BLaER1 (cell line): ENCODE measurements at regions not wholly inside any gene's neighbourhood (a gene's known extent, or its start where the extent isn't known, plus 50 kb on each side); places are given as distances from the start of the nearest gene placed in this dataset.
A peak's percentile ranks its signal among the peaks of the same experiment; 100 is the strongest.
"Not testable (repeated sequence)": the region's sequence is repeated elsewhere in the genome, so short reads cannot be mapped to it uniquely, and the experiment has no call there.

Source experiments
- H3K27ac ChIP-seq: shearing (Covaris generic); formaldehyde crosslinking; 2 replicates; pipeline ENCODE4 v1.8.1; 2022
- H3K27me3 ChIP-seq: shearing (Covaris generic); formaldehyde crosslinking; 2 replicates; pipeline ENCODE4 v1.8.1; 2022
- H3K36me3 ChIP-seq: shearing (Covaris generic); formaldehyde crosslinking; 2 replicates; pipeline ENCODE4 v1.8.1; 2022
- H3K4me1 ChIP-seq: shearing (Covaris generic); formaldehyde crosslinking; 2 replicates; pipeline ENCODE4 v1.8.1; 2022
- H3K4me2 ChIP-seq: shearing (Covaris generic); formaldehyde crosslinking; 2 replicates; pipeline ENCODE4 v1.8.1; 2022
- H3K4me3 ChIP-seq: shearing (Covaris generic); formaldehyde crosslinking; 2 replicates; pipeline ENCODE4 v1.8.1; 2022
- H3K9ac ChIP-seq: shearing (Covaris generic); formaldehyde crosslinking; 2 replicates; pipeline ENCODE4 v1.8.1; 2022
- H3K9me3 ChIP-seq: shearing (Covaris generic); formaldehyde crosslinking; 2 replicates; pipeline ENCODE4 v1.8.1; 2022
- H4K20me1 ChIP-seq: shearing (Covaris generic); formaldehyde crosslinking; 2 replicates; pipeline ENCODE4 v1.8.1; 2022
- Cebpa-rat ChIP-seq: shearing (Covaris generic); IDR thresholded peaks from 2 replicates; pipeline ENCODE4 v1.8.1; 2022

DNA sequence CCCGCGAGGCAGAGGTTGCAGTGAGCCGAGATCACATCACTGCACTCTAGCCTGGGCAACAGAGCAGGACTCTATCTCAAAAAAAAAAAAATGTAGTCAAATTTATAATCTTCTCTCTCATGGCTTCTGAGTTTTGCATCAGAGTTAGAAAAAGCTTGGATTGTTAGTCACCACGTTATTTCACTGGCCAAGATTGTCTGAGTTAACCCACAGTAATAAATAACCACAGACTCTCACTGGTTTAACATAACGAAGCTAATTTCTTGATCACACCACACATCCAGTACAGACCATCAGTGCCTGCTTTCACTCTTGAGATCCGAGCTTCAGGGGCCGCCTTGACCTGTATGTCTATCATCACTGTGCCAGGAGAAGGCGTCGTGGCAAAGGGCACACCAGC, 116.8 kb upstream of the JCAD start:
- no peaks in the 10 kb centered on the region for H3K27me3 ChIP-seq
- no peak overlapping the region for H3K4me2 ChIP-seq
- H4K20me1 ChIP-seq, result no peaks in the 10 kb centered on the region
- H3K4me1 ChIP-seq, result no peaks in the 10 kb centered on the region
- no peaks in the 10 kb centered on the region for H3K36me3 ChIP-seq
- no peak overlapping the region for H3K27ac ChIP-seq
- no peak overlapping the region for H3K9ac ChIP-seq
- no peaks in the 10 kb centered on the region for H3K9me3 ChIP-seq
- no peak overlapping the region for H3K4me3 ChIP-seq
- TF ChIP-seq Cebpa-rat, result no peak

DNA sequence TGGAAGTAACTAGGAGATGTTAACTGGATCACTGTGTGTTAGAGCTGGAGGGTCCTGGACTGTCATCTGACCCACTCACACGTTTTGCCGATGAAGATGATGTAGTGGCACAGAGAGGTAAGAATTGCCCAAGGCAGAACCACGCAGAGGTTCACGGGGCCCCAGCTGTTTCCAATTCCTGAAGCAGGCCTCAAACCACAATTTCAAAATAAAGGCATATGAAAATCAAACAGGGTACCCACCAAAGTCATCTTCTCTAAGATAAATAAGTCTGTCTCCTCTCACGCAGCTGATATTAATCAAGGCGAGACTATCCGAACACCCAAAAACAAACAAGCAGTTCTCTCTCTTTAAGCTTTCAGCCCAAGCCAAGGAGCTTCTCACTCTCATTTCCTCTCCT, 113.3 kb upstream of the JCAD start:
- H4K20me1 ChIP-seq, result no peaks in the 10 kb centered on the region
- H3K27ac ChIP-seq, result no peak overlapping the region
- no peak overlapping the region for H3K4me3 ChIP-seq
- no peaks in the 10 kb centered on the region for H3K4me1 ChIP-seq
- H3K36me3 ChIP-seq, result no peaks in the 10 kb centered on the region
- H3K9ac ChIP-seq, result no peak overlapping the region
- H3K27me3 ChIP-seq, result no peaks in the 10 kb centered on the region
- no peak overlapping the region for H3K4me2 ChIP-seq
- H3K9me3 ChIP-seq, result peaks cover 4% of the 10 kb centered on the region; the same call in 1 of the 2 replicates
- no peak for TF ChIP-seq Cebpa-rat

DNA sequence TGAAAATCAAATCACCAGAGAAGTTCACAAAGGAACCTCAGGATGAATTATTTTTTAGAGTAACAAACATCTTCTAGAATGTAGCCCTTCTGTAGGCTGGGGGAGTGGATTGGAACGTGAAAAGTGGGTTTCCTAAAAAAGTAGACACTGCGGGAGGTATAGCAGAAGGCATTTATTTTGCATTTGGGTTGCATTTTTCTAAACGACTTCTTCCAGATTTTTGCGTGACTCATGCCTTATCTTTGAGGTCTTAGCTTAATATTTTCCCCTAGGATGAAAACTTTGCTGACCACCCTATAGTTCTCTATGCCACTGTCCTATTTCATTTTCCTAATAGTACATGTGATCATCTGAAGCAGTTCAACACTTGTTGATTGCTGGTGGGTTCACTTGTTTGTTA, 112.7 kb upstream of the JCAD start:
- no peaks in the 10 kb centered on the region for H4K20me1 ChIP-seq
- TF ChIP-seq Cebpa-rat, result no peak
- H3K9ac ChIP-seq, result no peak overlapping the region
- no peaks in the 10 kb centered on the region for H3K27me3 ChIP-seq
- peaks cover 4% of the 10 kb centered on the region; the same call in 1 of the 2 replicates for H3K9me3 ChIP-seq
- H3K4me3 ChIP-seq, result no peak overlapping the region
- H3K27ac ChIP-seq, result no peak overlapping the region
- no peak overlapping the region for H3K4me2 ChIP-seq
- no peaks in the 10 kb centered on the region for H3K4me1 ChIP-seq
- no peaks in the 10 kb centered on the region for H3K36me3 ChIP-seq

DNA sequence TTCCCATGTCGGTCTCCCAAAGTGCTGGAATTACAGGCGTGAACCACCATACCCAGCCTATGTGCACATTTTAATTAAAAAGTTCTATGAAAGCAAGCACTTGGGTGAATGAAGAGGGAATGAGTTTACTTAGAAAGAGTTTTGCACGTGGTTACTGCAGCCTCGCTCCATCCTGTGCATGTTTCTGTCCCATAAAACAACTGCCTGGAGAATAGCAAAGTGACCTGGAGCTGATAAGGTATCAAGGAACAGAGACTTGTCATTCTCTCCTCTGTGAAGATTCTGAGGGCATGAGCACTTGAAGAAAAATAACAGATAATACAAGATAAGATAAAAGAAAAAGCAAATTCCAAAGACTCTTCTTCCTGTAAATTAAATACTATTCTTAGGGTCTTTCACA, 112.2 kb upstream of the JCAD start:
- no peak overlapping the region for H3K9ac ChIP-seq
- H3K4me3 ChIP-seq, result no peak overlapping the region
- no peak overlapping the region for H3K4me2 ChIP-seq
- no peak overlapping the region for H3K27ac ChIP-seq
- H3K9me3 ChIP-seq, result peaks cover 4% of the 10 kb centered on the region; the same call in 1 of the 2 replicates
- H3K36me3 ChIP-seq, result no peaks in the 10 kb centered on the region
- H3K4me1 ChIP-seq, result no peaks in the 10 kb centered on the region
- TF ChIP-seq Cebpa-rat, result no peak
- H4K20me1 ChIP-seq, result no peaks in the 10 kb centered on the region
- no peaks in the 10 kb centered on the region for H3K27me3 ChIP-seq

DNA sequence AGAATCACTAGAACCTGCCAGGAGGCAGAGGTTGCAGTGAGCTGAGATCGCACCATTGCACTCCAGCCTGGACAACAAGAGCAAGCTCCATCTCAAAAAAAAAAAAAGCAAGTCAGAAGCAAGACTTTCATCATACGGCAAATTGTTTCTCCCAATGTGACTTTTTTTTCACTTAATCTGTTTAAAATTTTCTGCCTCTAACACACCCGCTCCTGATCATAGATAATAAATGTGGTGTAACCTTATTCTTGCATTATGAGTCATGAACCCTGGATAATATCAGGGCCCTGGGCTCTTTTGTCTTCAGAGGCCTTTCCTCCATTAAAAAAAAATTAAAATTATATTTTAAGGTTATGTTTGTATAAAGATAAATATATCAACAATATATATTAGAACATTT, 111.4 kb upstream of the JCAD start:
- no peaks in the 10 kb centered on the region for H3K4me1 ChIP-seq
- no peaks in the 10 kb centered on the region for H4K20me1 ChIP-seq
- no peak overlapping the region for H3K4me3 ChIP-seq
- H3K4me2 ChIP-seq, result no peak overlapping the region
- no peak for TF ChIP-seq Cebpa-rat
- H3K36me3 ChIP-seq, result no peaks in the 10 kb centered on the region
- H3K9ac ChIP-seq, result no peak overlapping the region
- no peak overlapping the region for H3K27ac ChIP-seq
- no peaks in the 10 kb centered on the region for H3K27me3 ChIP-seq
- H3K9me3 ChIP-seq, result peaks cover 4% of the 10 kb centered on the region; the same call in 1 of the 2 replicates

DNA sequence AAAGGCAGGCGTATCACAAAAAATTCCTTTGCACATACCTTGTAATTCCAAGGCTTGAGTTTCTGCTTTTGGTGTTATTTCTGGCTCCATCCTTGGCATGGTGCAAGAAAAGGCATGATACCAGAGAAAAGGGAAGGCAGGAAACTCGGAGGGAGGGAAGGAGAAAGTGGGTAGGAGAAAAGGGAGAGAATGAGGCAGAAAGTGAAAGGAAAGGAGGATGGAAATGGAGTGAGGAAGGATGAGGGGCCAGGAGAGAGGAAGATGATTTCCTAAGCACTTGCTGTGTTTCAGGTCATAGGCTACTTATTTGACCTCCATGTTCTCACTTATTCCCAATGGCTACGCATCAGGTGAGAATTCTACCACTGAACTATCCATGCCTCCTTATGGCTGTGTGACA, 110.8 kb upstream of the JCAD start:
- H3K9me3 ChIP-seq, result peaks cover 7% of the 10 kb centered on the region; the same call in 1 of the 2 replicates
- no peaks in the 10 kb centered on the region for H3K27me3 ChIP-seq
- H3K27ac ChIP-seq, result no peak overlapping the region
- H3K4me2 ChIP-seq, result no peak overlapping the region
- no peaks in the 10 kb centered on the region for H3K36me3 ChIP-seq
- H3K4me1 ChIP-seq, result no peaks in the 10 kb centered on the region
- no peak for TF ChIP-seq Cebpa-rat
- H3K9ac ChIP-seq, result no peak overlapping the region
- no peaks in the 10 kb centered on the region for H4K20me1 ChIP-seq
- H3K4me3 ChIP-seq, result no peak overlapping the region

DNA sequence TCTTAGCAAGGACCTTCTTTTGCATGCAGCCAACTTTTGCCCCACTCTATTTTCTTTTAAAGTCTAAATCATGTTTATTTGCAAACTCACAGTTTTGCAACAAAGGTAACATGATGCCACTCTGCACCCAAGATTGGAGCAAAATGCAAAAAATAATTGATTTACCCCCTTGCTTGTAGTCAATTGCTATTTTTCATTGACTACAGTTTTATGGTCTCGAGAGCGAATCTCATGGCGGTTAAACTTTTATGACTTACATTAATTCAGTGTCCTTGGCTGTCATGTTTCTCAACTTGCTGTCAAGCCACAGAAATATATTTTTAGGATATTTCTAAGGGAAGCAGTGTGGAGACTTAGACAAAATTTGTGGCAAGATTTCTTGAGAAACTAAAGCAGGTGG, 110.0 kb upstream of the JCAD start:
- no peaks in the 10 kb centered on the region for H3K4me1 ChIP-seq
- H3K9me3 ChIP-seq, result peaks cover 10% of the 10 kb centered on the region; the same call in 1 of the 2 replicates
- no peaks in the 10 kb centered on the region for H3K27me3 ChIP-seq
- TF ChIP-seq Cebpa-rat, result no peak
- H3K4me3 ChIP-seq, result no peak overlapping the region
- no peak overlapping the region for H3K9ac ChIP-seq
- no peak overlapping the region for H3K27ac ChIP-seq
- no peak overlapping the region for H3K4me2 ChIP-seq
- no peaks in the 10 kb centered on the region for H3K36me3 ChIP-seq
- no peaks in the 10 kb centered on the region for H4K20me1 ChIP-seq

DNA sequence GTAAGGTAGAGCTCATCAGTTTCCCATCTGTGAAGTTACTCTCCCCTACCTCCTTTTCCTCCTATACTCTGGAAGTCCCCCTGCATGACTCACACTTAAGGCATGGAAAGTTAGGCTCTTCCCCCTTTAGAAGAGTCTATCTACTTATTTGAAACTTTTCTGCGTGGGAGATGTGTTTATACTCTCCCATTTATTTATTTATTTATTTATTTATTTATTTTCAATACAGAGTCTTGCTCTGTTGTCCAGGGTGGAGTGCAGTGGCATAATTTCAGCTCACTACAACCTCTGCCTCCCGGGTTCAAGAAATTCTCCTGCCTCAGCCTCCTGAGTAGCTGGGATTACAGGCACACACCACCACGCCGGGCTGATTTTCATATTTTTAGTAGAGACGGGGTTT, 107.5 kb upstream of the JCAD start:
- H3K36me3 ChIP-seq, result no peaks in the 10 kb centered on the region
- H3K9ac ChIP-seq, result no peak overlapping the region
- H4K20me1 ChIP-seq, result no peaks in the 10 kb centered on the region
- no peaks in the 10 kb centered on the region for H3K4me1 ChIP-seq
- TF ChIP-seq Cebpa-rat, result no peak
- H3K27me3 ChIP-seq, result no peaks in the 10 kb centered on the region
- H3K4me3 ChIP-seq, result no peak overlapping the region
- no peak overlapping the region for H3K27ac ChIP-seq
- no peak overlapping the region for H3K4me2 ChIP-seq
- peaks cover 10% of the 10 kb centered on the region; the same call in 1 of the 2 replicates for H3K9me3 ChIP-seq

DNA sequence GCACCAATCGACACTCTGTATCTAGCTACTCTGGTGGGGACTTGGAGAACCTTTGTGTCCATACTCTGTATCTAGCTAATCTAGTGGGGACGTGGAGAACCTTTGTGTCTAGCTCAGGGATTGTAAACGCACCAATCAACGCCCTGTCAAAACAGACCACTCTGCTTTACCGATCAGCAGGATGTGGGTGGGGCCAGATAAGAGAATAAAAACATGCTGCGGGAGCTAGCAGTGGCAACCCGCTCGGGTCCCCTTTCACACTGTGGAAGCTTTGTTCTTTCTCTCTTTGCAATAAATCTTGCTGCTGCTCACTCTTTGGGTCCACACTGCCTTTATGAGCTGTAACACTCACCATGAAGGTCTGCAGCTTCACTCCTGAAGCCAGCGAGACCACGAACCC, 104.0 kb upstream of the JCAD start:
- not testable (repeated sequence) for H4K20me1 ChIP-seq, H3K4me2 ChIP-seq, H3K27ac ChIP-seq, H3K36me3 ChIP-seq, H3K9ac ChIP-seq, H3K9me3 ChIP-seq, H3K4me3 ChIP-seq, H3K4me1 ChIP-seq, H3K27me3 ChIP-seq

DNA sequence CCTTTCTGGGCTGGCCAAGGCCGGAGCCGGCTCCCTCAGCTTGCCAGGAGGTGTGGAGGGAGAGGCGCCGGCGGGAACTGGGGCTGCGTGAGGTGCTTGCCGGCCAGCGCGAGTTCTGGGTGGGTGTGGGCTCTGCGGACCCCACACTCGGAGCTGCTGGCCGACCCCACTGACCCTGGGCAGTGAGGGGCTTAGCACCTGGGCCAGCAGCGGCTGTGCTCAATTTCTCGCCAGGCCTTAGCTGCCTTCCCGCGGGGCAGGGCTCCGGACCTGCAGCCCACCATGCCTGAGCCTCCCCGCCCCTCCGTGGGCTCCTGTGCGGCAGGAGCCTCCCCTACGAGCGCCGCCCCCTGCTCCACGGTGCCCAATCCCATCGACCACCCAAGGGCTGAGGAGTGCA, 103.4 kb upstream of the JCAD start:
- not testable (repeated sequence) for H3K4me1 ChIP-seq, H3K27me3 ChIP-seq, H3K9me3 ChIP-seq, H3K4me3 ChIP-seq, H3K27ac ChIP-seq, H4K20me1 ChIP-seq, H3K36me3 ChIP-seq, H3K9ac ChIP-seq, H3K4me2 ChIP-seq

DNA sequence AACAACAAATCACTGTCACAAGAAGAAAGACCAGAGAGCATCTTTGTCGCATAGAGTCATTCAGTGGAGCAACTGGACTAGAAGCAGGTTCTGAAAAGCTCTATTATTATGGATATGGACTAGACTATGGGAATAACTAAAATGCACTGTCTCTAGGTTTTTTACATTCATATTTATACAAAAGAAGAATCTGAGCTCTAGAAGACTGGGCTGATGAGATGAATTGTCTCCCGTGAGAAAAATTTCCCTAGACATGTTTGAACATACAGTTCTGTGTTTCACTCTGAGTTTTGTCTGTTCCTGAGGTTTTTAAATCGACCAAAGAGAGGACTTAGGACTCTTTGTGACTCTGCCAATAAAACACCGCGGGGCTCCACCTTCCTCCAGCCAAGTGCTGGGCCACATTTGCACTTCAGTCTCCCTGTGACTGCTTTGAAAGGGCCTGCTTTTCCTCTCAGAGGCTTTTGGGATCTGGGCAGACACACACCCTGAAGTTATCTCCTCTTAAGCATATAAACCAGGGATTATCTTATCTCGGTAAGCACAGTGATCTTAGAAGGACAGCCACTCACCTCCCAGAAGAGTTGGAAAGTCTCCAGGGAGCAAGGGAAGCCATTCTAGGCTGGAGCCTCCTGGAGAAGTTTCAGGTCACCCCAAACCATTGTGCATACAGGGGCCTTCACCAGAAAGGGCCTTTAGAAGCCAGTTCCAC, 101.0 kb upstream of the JCAD start:
- no peak for TF ChIP-seq Cebpa-rat
- Histone ChIP-seq H3K36me3 (no peaks in the 10 kb centered on the region), H3K4me3 (no peak overlapping the region), H3K27ac (no peak overlapping the region), H4K20me1 (no peaks in the 10 kb centered on the region), H3K9ac (no peak overlapping the region), H3K4me2 (0 out of 2 replicates have a peak overlapping the region, but pooled peaks have one; percentile 6), H3K27me3 (no peaks in the 10 kb centered on the region), H3K9me3 (peaks cover 9% of the 10 kb centered on the region; the same call in 1 of the 2 replicates), H3K4me1 (peaks cover 15% of the 10 kb centered on the region)

DNA sequence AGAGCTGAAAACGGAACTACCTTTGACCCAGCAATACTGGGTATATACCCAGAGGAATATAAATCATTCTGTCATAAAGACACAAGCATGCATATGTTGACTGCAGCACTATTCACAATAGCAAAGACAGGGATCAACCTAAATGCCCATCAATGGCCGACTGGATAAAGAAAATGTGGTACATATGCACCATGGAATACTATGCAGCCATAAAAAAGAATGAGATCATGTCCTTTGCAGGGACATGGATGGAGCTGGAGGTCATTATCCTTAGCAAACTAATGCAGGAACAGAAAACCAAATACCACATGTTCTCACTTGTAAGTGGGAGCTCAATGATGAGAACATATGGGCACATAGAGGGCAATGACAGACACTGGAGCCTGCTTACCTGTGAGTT, 100.2 kb upstream of the JCAD start:
- Histone ChIP-seq H3K9me3 (peaks cover 12% of the 10 kb centered on the region), H3K4me1 (peaks cover 23% of the 10 kb centered on the region)
- H3K4me3 ChIP-seq, H3K9ac ChIP-seq, H3K4me2 ChIP-seq, H3K36me3 ChIP-seq, H3K27ac ChIP-seq, H3K27me3 ChIP-seq, H4K20me1 ChIP-seq: not testable (repeated sequence)
